HCT116 (cell line): ENCODE measurements at regions not wholly inside any gene's neighbourhood (a gene's known extent, or its start where the extent isn't known, plus 50 kb on each side); places are given as distances from the start of the nearest gene placed in this dataset.

Experiments used
- ATAC-seq: fragments of 200-7000 bp; cut with Tn5 transposase; 2 replicates; pipeline ENCODE4 v1.9.1; 2020; ENCODE audit warnings: mild to moderate bottlenecking, moderate library complexity
- BruUV-seq: library from RNA; stranded (reverse); fragments of 400-500 nt; replicated peaks from 2 replicates; lab custom pipeline; 2021; lab: Mats Ljungman, UMichigan
- CTCF ChIA-PET: fragments of 300-600 bp; sonication (Branson Sonifier 250); formaldehyde crosslinking; loops from one replicate; lab custom pipeline; 2021; ENCODE audit warnings: antibody characterized with exemption; lab: Charles Lee
- POLR2A ChIA-PET: fragments of 300-600, 350-600 bp; sonication (Branson Sonifier 250); formaldehyde crosslinking; loops from one replicate; lab custom pipeline; 2021; ENCODE audit warnings: antibody characterized with exemption; lab: Charles Lee
- RAD21 ChIA-PET, 2 experiments: fragments of 300-600 bp; sonication (Branson Sonifier 250); formaldehyde crosslinking; loops; one replicate each; lab custom pipeline; 2023; ENCODE audit warnings: low total read pairs in 2 of 2; ENCODE audit not compliant: uncharacterized antibody in 2 of 2, unreplicated experiment in 2 of 2, low non-redundant PET in 1 of 2; lab: Charles Lee
- DNase-seq: peaks from one replicate; pipeline ENCODE4 v3.0.0-alpha.2; 2010; ENCODE audit warnings: low read depth, low spot score
- H2AFZ ChIP-seq: fragments of 200-600 bp; shearing (Covaris generic), sonication (generic); 2 replicates; pipeline ENCODE4 v1.6.1; 2017; ENCODE audit warnings: low read depth, mixed run types, mixed read lengths, antibody characterized with exemption, low read length; ENCODE audit not compliant: poor library complexity, severe bottlenecking
- H3K27ac ChIP-seq: 2 replicates; pipeline ENCODE4 v1.5.1; 2012; ENCODE audit warnings: low read depth, low read length
- H3K27me3 ChIP-seq: fragments of 200-600 bp; sonication (generic); 2 replicates; pipeline ENCODE4 v1.6.1; 2016; ENCODE audit warnings: mixed run types, low read length, mixed read lengths; ENCODE audit not compliant: insufficient read depth
- H3K36me3 ChIP-seq, 2 experiments: fragments of 200-500 bp in 1 of 2; fragments of 200-600 bp in 1 of 2; sonication (Bioruptor generic) in 1 of 2; sonication (generic) in 1 of 2; 2 replicates each; pipeline versions ENCODE4 v1.5.1 to v1.6.1; 2014 to 2016; ENCODE audit warnings: low read length in 2 of 2, inconsistent platforms in 1 of 2, mixed read lengths in 1 of 2, mixed run types in 1 of 2; ENCODE audit not compliant: insufficient read depth in 2 of 2, control insufficient read depth in 1 of 2
- H3K4me1 ChIP-seq, 2 experiments: fragments of 200-600 bp in 1 of 2; sonication (generic) in 1 of 2; 2 replicates each; pipeline versions ENCODE4 v1.5.1 to v1.6.1; 2012 to 2017; ENCODE audit warnings: low read length in 2 of 2, inconsistent platforms in 1 of 2, mild to moderate bottlenecking in 1 of 2, mixed read lengths in 1 of 2, mixed run types in 1 of 2, moderate library complexity in 1 of 2; ENCODE audit not compliant: insufficient read depth in 2 of 2, control insufficient read depth in 1 of 2
- H3K4me2 ChIP-seq: fragments of 200-600 bp; sonication (generic); 2 replicates; pipeline ENCODE4 v1.6.1; 2017; ENCODE audit warnings: mixed run types, low read length, mixed read lengths
- H3K4me3 ChIP-seq, 2 experiments: fragments of 200-600 bp in 1 of 2; sonication (generic) in 1 of 2; replicated peaks in 1 of 2; 2 replicates each; pipeline ENCODE4 v1.5.1; 2011 to 2016; ENCODE audit warnings: low read length in 2 of 2, control low read depth in 1 of 2, low read depth in 1 of 2, mild to moderate bottlenecking in 1 of 2, mixed read lengths in 1 of 2, mixed run types in 1 of 2
- H3K79me2 ChIP-seq: fragments of 200-600 bp; sonication (generic); 2 replicates; pipeline ENCODE4 v1.6.1; 2017; ENCODE audit warnings: mild to moderate bottlenecking, mixed run types, low read length, moderate library complexity, mixed read lengths; ENCODE audit not compliant: insufficient read depth
- H3K9ac ChIP-seq: fragments of 200-600 bp; sonication (generic); 2 replicates; pipeline ENCODE4 v1.6.1; 2016; ENCODE audit warnings: low read length, mixed read lengths
- H3K9me2 ChIP-seq: fragments of 200-600 bp; sonication (generic), shearing (Covaris generic); 2 replicates; pipeline ENCODE4 v1.6.1; 2017; ENCODE audit warnings: mixed run types, mild to moderate bottlenecking, moderate library complexity; ENCODE audit not compliant: insufficient read depth
- H3K9me3 ChIP-seq, 2 experiments: fragments of 200-500 bp in 1 of 2; fragments of 200-600 bp in 1 of 2; sonication (Bioruptor generic) in 1 of 2; sonication (generic) in 1 of 2; 2 replicates each; pipeline ENCODE4 v1.6.1; 2014 to 2017; ENCODE audit warnings: low read length in 2 of 2, mixed read lengths in 2 of 2, inconsistent platforms in 1 of 2, low read depth in 1 of 2, mild to moderate bottlenecking in 1 of 2, mixed run types in 1 of 2, moderate library complexity in 1 of 2; ENCODE audit not compliant: control insufficient read depth in 1 of 2, insufficient read depth in 1 of 2
- H4K20me1 ChIP-seq: fragments of 200-600 bp; sonication (generic), shearing (Covaris generic); 2 replicates; pipeline ENCODE4 v1.6.1; 2017; ENCODE audit warnings: mixed run types, mild to moderate bottlenecking, moderate library complexity; ENCODE audit not compliant: insufficient read depth
- ATF3 ChIP-seq: IDR thresholded peaks from 2 replicates; pipeline ENCODE4 v1.6.1; 2012
- CBX3 ChIP-seq: IDR thresholded peaks from 2 replicates; pipeline ENCODE4 v1.6.1; 2012; ENCODE audit warnings: low read depth
- CEBPB ChIP-seq: IDR thresholded peaks from 2 replicates; pipeline ENCODE4 v1.6.1; 2012; ENCODE audit warnings: low read depth
- ELF1 ChIP-seq: IDR thresholded peaks from 2 replicates; pipeline ENCODE4 v1.6.1; 2012; ENCODE audit warnings: low read depth, borderline replicate concordance
- EZH2 ChIP-seq: fragments of 200-600 bp; sonication (generic); IDR thresholded peaks from 2 replicates; pipeline ENCODE4 v1.6.1; 2017; ENCODE audit warnings: antibody characterized with exemption, mixed run types
- FOSL1 ChIP-seq: IDR thresholded peaks from 2 replicates; pipeline ENCODE4 v1.6.1; 2012; ENCODE audit warnings: low read depth
- JUND ChIP-seq: IDR thresholded peaks from 2 replicates; pipeline ENCODE4 v1.6.1; 2012
- MAX ChIP-seq: IDR thresholded peaks from 2 replicates; pipeline ENCODE4 v1.6.1; 2012
- POLR2AphosphoS5 ChIP-seq: IDR thresholded peaks from 2 replicates; pipeline ENCODE4 v1.6.1; 2011; ENCODE audit warnings: mild to moderate bottlenecking, low read depth, low read length, moderate library complexity
- RAD21 ChIP-seq: IDR thresholded peaks from 2 replicates; pipeline ENCODE4 v1.6.1; 2012; ENCODE audit warnings: low read depth, mild to moderate bottlenecking
- SIN3A ChIP-seq: IDR thresholded peaks from 2 replicates; pipeline ENCODE4 v1.6.1; 2012; ENCODE audit warnings: low read depth
- SP1 ChIP-seq: IDR thresholded peaks from 2 replicates; pipeline ENCODE4 v1.6.1; 2012; ENCODE audit warnings: low read depth
- SRF ChIP-seq: IDR thresholded peaks from 2 replicates; pipeline ENCODE4 v1.6.1; 2012; ENCODE audit warnings: low read depth
- TCF7L2 ChIP-seq: IDR thresholded peaks from 2 replicates; pipeline ENCODE4 v1.7.0; 2011; ENCODE audit warnings: borderline replicate concordance, inconsistent platforms; ENCODE audit not compliant: insufficient read depth, insufficient read length; ENCODE audit errors: extremely low read depth
- YY1 ChIP-seq: IDR thresholded peaks from 2 replicates; pipeline ENCODE4 v1.6.1; 2011; ENCODE audit warnings: low read length, low read depth, moderate library complexity, mild to moderate bottlenecking; ENCODE audit not compliant: insufficient replicate concordance; ENCODE audit errors: extremely low read depth
- ZBTB33 ChIP-seq: IDR thresholded peaks from 2 replicates; pipeline ENCODE4 v1.6.1; 2011; ENCODE audit warnings: mild to moderate bottlenecking, low read length, moderate library complexity; ENCODE audit not compliant: insufficient replicate concordance; ENCODE audit errors: extremely low read depth
- ZFX ChIP-seq: fragments of 450-650 bp; IDR thresholded peaks from 2 replicates; pipeline ENCODE4 v1.6.1; 2017
- ZNF274 ChIP-seq: fragments of 200-500 bp; sonication (Bioruptor generic); IDR thresholded peaks from 2 replicates; pipeline ENCODE4 v1.6.1; 2014; ENCODE audit warnings: mild to moderate bottlenecking, low read depth, low read length, inconsistent platforms
- intact Hi-C: fragments of 100-400 bp; cut with micrococcal nuclease; formaldehyde crosslinking; loops from 2 replicates; pipeline ENCODE4 v1.10.0; 2022

DNA sequence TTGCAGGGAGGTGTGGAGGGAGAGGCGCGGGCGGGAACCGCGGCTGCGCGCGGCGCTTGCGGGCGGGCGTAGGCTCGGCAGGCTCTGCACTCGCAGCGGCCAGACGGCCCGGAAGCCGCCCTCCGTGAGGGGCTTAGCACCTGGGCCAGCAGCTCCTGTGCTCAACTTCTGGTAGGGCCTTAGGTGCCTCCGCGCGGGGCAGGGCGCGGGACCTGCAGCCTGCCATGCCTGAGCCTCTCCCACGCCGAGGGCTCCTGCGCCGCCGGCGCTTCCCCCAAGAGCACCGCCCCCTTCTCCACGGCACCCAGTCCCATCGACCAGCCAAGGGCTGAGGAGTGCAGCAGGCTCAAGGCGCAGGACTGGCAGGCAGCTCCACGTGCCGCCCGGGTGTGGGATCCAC, 940.8 kb upstream of the PCDH9 start:
- no peak overlapping the region for H3K4me2 ChIP-seq

GRCh38 chr13:68168448-68168847, 938.3 kb upstream of the PCDH9 start:
- no peaks in the 10 kb centered on the region for H3K79me2 ChIP-seq
- POLR2A ChIA-PET = no interaction called here
- no peak for DNase-seq
- TF ChIP-seq ATF3 (no peak), TCF7L2 (no peak), ZFX (no peak), EZH2 (no peak), JUND (no peak), SRF (no peak), CEBPB (no peak), SIN3A (no peak), MAX (no peak), ELF1 (no peak), YY1 (no peak), SP1 (no peak), CBX3 (no peak), FOSL1 (no peak), ZBTB33 (no peak), RAD21 (no peak), ZNF274 (no peak)

More for the DNA sequence above, 940.8 kb upstream of the PCDH9 start:
- H3K36me3 ChIP-seq = no peaks in the 10 kb centered on the region
- intact Hi-C loops = no loop called here
- no peaks in the 10 kb centered on the region for H3K27me3 ChIP-seq
- TF ChIP-seq SP1 = no peak
- no peak for TF ChIP-seq POLR2AphosphoS5
- TF ChIP-seq FOSL1 = no peak
- H3K4me1 ChIP-seq = no peaks in the 10 kb centered on the region
- no peak overlapping the region for H3K27ac ChIP-seq
- CTCF ChIA-PET = no interaction called here
- no peaks in the 10 kb centered on the region for H3K9me3 ChIP-seq
- no peak overlapping the region for H3K9ac ChIP-seq
- DNase-seq (no peak), ATAC-seq (no peak)
- no TSS peak for BruUV-seq
- no peaks in the 10 kb centered on the region for H3K9me2 ChIP-seq
- no peaks in the 10 kb centered on the region for H3K79me2 ChIP-seq
- POLR2A ChIA-PET = no interaction called here
- H2AFZ ChIP-seq = no peak overlapping the region
- no peak overlapping the region for H3K4me3 ChIP-seq
- RAD21 ChIA-PET = no interaction called here
- no peaks in the 10 kb centered on the region for H4K20me1 ChIP-seq

More at GRCh38 chr13:68168448-68168847, 938.3 kb upstream of the PCDH9 start:
- no peaks in the 10 kb centered on the region for H4K20me1 ChIP-seq
- H3K9ac ChIP-seq = no peak overlapping the region
- H3K27me3 ChIP-seq = no peaks in the 10 kb centered on the region
- no TSS peak for BruUV-seq
- no peak overlapping the region for H3K4me2 ChIP-seq
- no peaks in the 10 kb centered on the region for H3K4me1 ChIP-seq
- ChIA-PET CTCF (no interaction called here), RAD21 (no interaction called here)
- ATAC-seq = no peak
- H3K4me3 ChIP-seq = no peak overlapping the region
- H3K9me2 ChIP-seq = no peaks in the 10 kb centered on the region
- H3K9me3 ChIP-seq = no peaks in the 10 kb centered on the region
- intact Hi-C loops = no loop called here
- no peak overlapping the region for H2AFZ ChIP-seq
- no peaks in the 10 kb centered on the region for H3K36me3 ChIP-seq
- no peak overlapping the region for H3K27ac ChIP-seq
